CD8-positive, alpha-beta memory T cell (primary cell): ENCODE measurements at regions not wholly inside any gene's neighbourhood (a gene's known extent, or its start where the extent isn't known, plus 50 kb on each side); places are given as distances from the start of the nearest gene placed in this dataset.

Experiments
- CTCF ChIA-PET: fragments of 350-600 bp; sonication (Branson Sonifier 250); formaldehyde crosslinking; loops from one replicate; lab custom pipeline; 2021; ENCODE audit warnings: antibody characterized with exemption; lab: Charles Lee
- POLR2A ChIA-PET: fragments of 350-600 bp; sonication (Branson Sonifier 250); formaldehyde crosslinking; loops from one replicate; lab custom pipeline; 2021; ENCODE audit warnings: antibody characterized with exemption; lab: Charles Lee
- DNase-seq, 5 donors: peaks; one replicate each; pipeline versions ENCODE4 v3.0.0 to v3.0.0-alpha.2; 2020 to 2022; ENCODE audit warnings: mixed read lengths in 1 of 5
- H3K27ac ChIP-seq: one replicate; pipeline ENCODE4 v1.7.0; 2013; ENCODE audit warnings: low read depth, mild to moderate bottlenecking, low read length, moderate library complexity
- H3K27me3 ChIP-seq: 2 replicates; pipeline ENCODE4 v1.7.0; 2013; ENCODE audit warnings: low read length, mild to moderate bottlenecking; ENCODE audit not compliant: insufficient read depth, poor library complexity, severe bottlenecking
- H3K36me3 ChIP-seq: 2 replicates; pipeline ENCODE4 v1.7.0; 2013; ENCODE audit warnings: mild to moderate bottlenecking, low read length, moderate library complexity; ENCODE audit not compliant: insufficient read depth
- H3K4me1 ChIP-seq: 2 replicates; pipeline ENCODE4 v1.7.0; 2013; ENCODE audit warnings: mild to moderate bottlenecking, low read length, moderate library complexity; ENCODE audit not compliant: insufficient read depth
- H3K4me3 ChIP-seq: 2 replicates; pipeline ENCODE4 v1.7.0; 2013; ENCODE audit warnings: mild to moderate bottlenecking, low read length
- H3K9me3 ChIP-seq: 2 replicates; pipeline ENCODE4 v1.7.0; 2013; ENCODE audit warnings: mild to moderate bottlenecking, low read length
- H3K27ac Mint-ChIP-seq, 8 donors: one replicate each; pipeline ENCODE4 v1.8.0; 2020 to 2021; ENCODE audit warnings: mixed read lengths in 8 of 8, mild to moderate bottlenecking in 6 of 8, inconsistent platforms in 3 of 8, moderate library complexity in 3 of 8
- H3K27me3 Mint-ChIP-seq, 2 donors: one replicate each; pipeline ENCODE4 v1.8.0; 2020 to 2021; ENCODE audit warnings: mixed read lengths in 2 of 2, mild to moderate bottlenecking in 1 of 2, moderate library complexity in 1 of 2
- H3K36me3 Mint-ChIP-seq, 3 donors: one replicate each; pipeline ENCODE4 v1.8.0; 2020 to 2021; ENCODE audit warnings: mixed read lengths in 3 of 3, inconsistent platforms in 1 of 3, mild to moderate bottlenecking in 1 of 3
- H3K4me1 Mint-ChIP-seq, 3 donors: one replicate each; pipeline ENCODE4 v1.8.0; 2020 to 2021; ENCODE audit warnings: mixed read lengths in 3 of 3, inconsistent platforms in 1 of 3, mild to moderate bottlenecking in 1 of 3
- H3K4me3 Mint-ChIP-seq, 7 donors: one replicate each; pipeline ENCODE4 v1.8.0; 2020 to 2021; ENCODE audit warnings: mixed read lengths in 7 of 7, mild to moderate bottlenecking in 6 of 7, moderate library complexity in 4 of 7, inconsistent platforms in 2 of 7
- H3K9me3 Mint-ChIP-seq, 5 donors: one replicate each; pipeline ENCODE4 v1.8.0; 2020 to 2022; ENCODE audit warnings: mixed read lengths in 5 of 5, mild to moderate bottlenecking in 3 of 5, moderate library complexity in 2 of 5, inconsistent platforms in 1 of 5

DNA sequence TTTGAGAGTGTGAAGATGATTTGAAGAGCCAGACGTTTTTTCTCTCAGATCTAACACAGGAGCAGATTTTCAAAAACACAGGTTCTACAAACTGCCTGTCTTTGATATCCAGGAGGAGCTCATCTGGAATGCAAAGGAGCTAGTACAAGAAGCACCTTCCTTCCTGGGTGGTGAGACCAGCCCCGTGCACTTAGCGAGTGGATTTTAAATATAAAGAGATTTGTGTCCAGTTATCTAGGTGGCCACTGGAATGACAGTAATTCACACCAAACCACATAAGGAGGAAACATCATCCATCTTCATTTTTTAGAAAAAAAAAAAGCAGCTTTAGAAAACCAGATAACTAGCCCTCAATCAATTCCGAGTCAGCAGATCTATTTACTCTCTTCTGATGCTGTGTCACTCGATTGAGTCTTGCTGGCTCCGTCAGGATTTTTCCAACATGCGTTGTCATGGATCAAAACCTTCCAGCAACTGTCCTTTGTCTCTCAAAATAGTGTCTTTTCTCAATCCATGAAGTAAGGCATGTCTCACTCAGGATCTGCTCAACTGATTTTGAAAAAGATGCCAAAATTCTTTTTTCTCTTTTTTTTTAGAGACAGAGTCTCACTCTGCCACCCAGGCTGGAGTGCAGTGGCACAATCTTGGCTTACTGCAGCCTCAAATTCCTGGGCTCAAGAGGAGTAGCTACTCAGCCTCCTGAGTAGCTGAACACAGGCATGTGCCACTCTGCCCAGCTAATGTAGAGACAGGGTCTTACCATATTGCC lies 451.2 kb upstream of the PSMD7 start:
- Mint-ChIP-seq H3K4me3 (no peak overlapping the region), H3K4me1 (no peaks in the 10 kb centered on the region), H3K9me3 (peaks cover 0 to 8% (median 6%) of the 10 kb centered on the region in 5 donors), H3K27ac (no peak overlapping the region), H3K36me3 (no peaks in the 10 kb centered on the region), H3K27me3 (peaks cover 0 to 4% of the 10 kb centered on the region in 2 donors)
- H3K27me3 ChIP-seq, result no peaks in the 10 kb centered on the region
- DNase-seq, result no peak
- no peaks in the 10 kb centered on the region for H3K36me3 ChIP-seq
- no peak overlapping the region for H3K4me3 ChIP-seq
- no peaks in the 10 kb centered on the region for H3K9me3 ChIP-seq
- POLR2A ChIA-PET, result no interaction called here
- no peaks in the 10 kb centered on the region for H3K4me1 ChIP-seq
- CTCF ChIA-PET, result no interaction called here
- H3K27ac ChIP-seq, result no peak overlapping the region

DNA sequence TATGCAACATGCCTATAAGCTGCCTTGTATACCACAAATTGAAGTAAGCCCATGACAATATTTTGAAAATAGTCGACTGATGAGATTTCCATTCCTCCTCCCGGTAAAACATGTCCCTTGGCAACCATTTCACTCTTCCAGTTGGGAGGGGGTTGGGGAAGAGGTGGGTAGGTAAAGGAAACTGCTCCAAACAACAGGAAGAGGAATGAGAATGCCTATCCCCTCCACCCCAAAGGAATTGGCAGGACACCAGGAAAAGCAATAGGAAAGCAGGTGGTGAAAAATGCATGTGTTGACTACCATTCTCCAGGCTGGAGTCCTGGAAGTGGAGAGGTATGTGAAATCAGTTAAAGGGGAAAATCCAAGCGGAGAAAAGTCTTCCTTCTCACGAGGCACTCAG lies 455.9 kb upstream of the PSMD7 start:
- peaks cover 5 to 9% (median 6%) of the 10 kb centered on the region in 5 donors for H3K9me3 Mint-ChIP-seq
- Histone ChIP-seq H3K9me3 (no peaks in the 10 kb centered on the region), H3K27me3 (no peaks in the 10 kb centered on the region), H3K36me3 (no peaks in the 10 kb centered on the region), H3K4me3 (no peak overlapping the region), H3K4me1 (no peaks in the 10 kb centered on the region), H3K27ac (no peak overlapping the region)
- POLR2A ChIA-PET, result no interaction called here
- peaks cover 0 to 3% of the 10 kb centered on the region in 2 donors for H3K27me3 Mint-ChIP-seq
- no peaks in the 10 kb centered on the region for H3K4me1 Mint-ChIP-seq
- no peaks in the 10 kb centered on the region for H3K36me3 Mint-ChIP-seq
- CTCF ChIA-PET, result no interaction called here
- no peak overlapping the region for H3K4me3 Mint-ChIP-seq
- no peak for DNase-seq
- no peak overlapping the region for H3K27ac Mint-ChIP-seq

DNA sequence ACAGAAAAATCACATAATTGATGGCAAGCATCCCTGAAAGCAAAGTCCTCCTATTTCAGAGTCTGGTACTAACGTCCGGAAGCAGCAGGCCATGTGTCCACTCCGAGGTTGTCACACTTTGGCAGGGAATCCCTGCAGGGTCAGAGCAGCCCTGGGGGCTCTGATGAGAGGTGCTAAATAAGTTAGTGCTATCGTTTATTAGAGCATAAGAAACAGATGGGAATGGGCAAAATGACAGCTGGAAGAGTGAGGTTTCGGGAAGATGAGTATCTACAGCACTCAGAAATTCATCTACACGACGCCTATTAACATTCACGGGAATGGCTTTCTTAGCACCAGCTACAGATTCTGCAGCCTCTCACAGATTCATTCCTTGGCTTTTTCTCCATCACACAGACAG lies 465.4 kb upstream of the PSMD7 start:
- H3K36me3 Mint-ChIP-seq, result no peaks in the 10 kb centered on the region
- ChIA-PET CTCF (no interaction called here), POLR2A (no interaction called here)
- H3K27me3 Mint-ChIP-seq, result no peaks in the 10 kb centered on the region
- H3K4me3 Mint-ChIP-seq, result no peak overlapping the region
- Histone ChIP-seq H3K9me3 (no peaks in the 10 kb centered on the region), H3K4me3 (no peak overlapping the region), H3K27me3 (no peaks in the 10 kb centered on the region), H3K27ac (no peak overlapping the region), H3K4me1 (no peaks in the 10 kb centered on the region), H3K36me3 (no peaks in the 10 kb centered on the region)
- no peak overlapping the region for H3K27ac Mint-ChIP-seq
- peaks cover 5 to 18% (median 9%) of the 10 kb centered on the region in 5 donors for H3K9me3 Mint-ChIP-seq
- no peaks in the 10 kb centered on the region for H3K4me1 Mint-ChIP-seq
- DNase-seq, result no peak

DNA sequence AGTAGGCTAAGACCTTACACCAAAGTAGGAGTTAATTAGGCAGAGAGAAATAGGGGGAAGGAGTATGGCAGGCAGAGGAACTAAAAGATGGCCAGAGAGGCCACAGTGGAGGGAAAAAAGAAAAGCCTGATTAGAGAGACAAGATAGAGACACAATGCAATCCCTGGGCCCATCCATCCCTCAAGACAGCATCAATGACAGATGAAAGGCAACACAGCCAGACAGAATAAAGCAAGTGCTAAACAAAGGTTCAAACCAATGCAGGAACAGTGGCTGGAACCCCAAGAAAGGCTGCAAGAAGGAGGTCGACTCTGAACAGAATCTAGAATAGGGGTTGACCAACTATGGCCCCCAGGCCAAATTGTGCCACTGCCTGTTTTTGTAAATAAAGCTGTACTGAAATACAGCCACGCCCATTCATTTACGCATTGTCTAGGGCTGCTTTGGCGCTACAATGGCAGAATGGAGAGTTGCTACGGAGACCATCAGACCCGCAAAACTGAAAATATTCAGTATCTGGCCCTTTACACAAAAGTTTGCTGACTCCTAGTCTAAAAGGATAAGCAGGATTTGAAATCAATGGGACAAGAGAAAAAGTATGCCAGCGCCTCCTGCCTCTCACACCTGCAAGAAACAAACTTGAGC lies 473.3 kb upstream of the PSMD7 start:
- Mint-ChIP-seq H3K27ac (no peak overlapping the region), H3K9me3 (peaks cover 0 to 8% (median 4%) of the 10 kb centered on the region in 5 donors), H3K4me1 (no peaks in the 10 kb centered on the region), H3K36me3 (no peaks in the 10 kb centered on the region), H3K27me3 (no peaks in the 10 kb centered on the region), H3K4me3 (no peak overlapping the region)
- Histone ChIP-seq H3K4me1 (no peaks in the 10 kb centered on the region), H3K27me3 (no peaks in the 10 kb centered on the region), H3K4me3 (no peak overlapping the region), H3K27ac (no peak overlapping the region), H3K9me3 (no peaks in the 10 kb centered on the region), H3K36me3 (no peaks in the 10 kb centered on the region)
- POLR2A ChIA-PET, result no interaction called here
- CTCF ChIA-PET, result no interaction called here
- DNase-seq, result no peak

DNA sequence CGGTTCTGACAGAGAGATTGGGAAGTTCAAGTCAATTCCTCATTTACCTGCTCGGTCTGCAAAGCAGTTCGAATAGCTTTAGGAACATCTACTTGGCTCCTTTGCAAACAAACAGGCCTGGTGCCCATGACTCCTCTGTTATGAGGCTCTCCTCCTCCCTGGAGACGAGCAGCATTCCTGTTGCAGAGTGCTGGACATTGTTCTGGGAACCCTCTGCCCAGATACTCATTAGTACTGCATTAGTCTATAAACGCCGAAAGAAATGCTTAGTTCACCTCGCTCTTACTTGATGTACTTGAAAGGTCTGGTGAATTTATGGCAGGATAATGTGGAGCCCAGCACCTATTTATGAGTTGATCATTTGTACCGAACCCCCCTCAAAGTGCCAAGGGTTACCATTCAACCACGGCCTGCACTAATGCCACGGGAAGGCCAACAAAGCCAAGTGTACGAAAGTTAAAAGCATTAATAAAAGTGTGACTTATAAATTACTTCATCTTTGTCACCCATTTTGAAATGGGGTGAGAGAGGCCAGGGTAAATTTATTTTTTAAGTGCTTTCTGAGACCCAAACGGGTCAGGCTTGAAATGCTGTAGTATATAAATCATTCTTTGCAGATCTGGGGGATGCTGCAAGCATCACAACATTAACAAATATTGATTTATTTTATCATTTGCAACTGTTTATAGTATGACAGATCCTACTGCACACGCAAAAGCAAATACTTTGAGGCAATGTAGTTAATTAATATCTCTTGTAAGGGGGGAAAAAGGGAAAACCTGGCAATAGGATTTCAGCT lies 478.9 kb upstream of the PSMD7 start:
- peaks cover 2 to 5% (median 3%) of the 10 kb centered on the region in 5 donors for H3K9me3 Mint-ChIP-seq
- no peaks in the 10 kb centered on the region for H3K9me3 ChIP-seq
- H3K36me3 ChIP-seq, result no peaks in the 10 kb centered on the region
- no peak overlapping the region for H3K27ac Mint-ChIP-seq
- peaks cover 0 to 3% of the 10 kb centered on the region in 2 donors for H3K27me3 Mint-ChIP-seq
- CTCF ChIA-PET, result no interaction called here
- no peaks in the 10 kb centered on the region for H3K4me1 ChIP-seq
- no peak overlapping the region for H3K4me3 ChIP-seq
- no peak overlapping the region for H3K27ac ChIP-seq
- H3K36me3 Mint-ChIP-seq, result no peaks in the 10 kb centered on the region
- H3K4me3 Mint-ChIP-seq, result no peak overlapping the region
- DNase-seq, result no peak
- POLR2A ChIA-PET, result no interaction called here
- no peaks in the 10 kb centered on the region for H3K27me3 ChIP-seq
- no peaks in the 10 kb centered on the region for H3K4me1 Mint-ChIP-seq

DNA sequence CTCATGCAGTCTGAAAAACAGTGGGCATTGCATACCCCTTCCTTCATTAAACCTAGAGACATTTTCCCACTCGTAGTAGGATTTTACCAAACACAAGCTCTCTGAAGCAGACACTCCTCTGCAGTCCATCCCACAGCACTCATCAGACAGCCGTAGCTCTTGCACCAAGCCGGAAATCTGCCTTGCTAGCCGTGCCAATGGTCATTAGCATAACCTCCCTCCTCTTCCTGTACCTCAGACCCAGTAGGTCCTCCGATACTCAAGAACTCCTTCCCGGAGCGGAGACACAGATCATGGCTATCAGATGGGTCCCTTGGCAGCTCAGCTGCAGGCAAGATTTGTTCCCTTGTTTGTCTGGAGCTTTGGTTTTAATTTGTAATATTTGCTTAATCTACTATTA lies 483.1 kb upstream of the PSMD7 start:
- peaks cover 0 to 3% (median 0%) of the 10 kb centered on the region in 5 donors for H3K9me3 Mint-ChIP-seq
- Histone ChIP-seq H3K9me3 (no peaks in the 10 kb centered on the region), H3K4me1 (no peaks in the 10 kb centered on the region), H3K27me3 (no peaks in the 10 kb centered on the region), H3K27ac (no peak overlapping the region), H3K4me3 (no peak overlapping the region), H3K36me3 (no peaks in the 10 kb centered on the region)
- peaks cover 0 to 3% of the 10 kb centered on the region in 2 donors for H3K27me3 Mint-ChIP-seq
- DNase-seq, result no peak
- no peak overlapping the region for H3K4me3 Mint-ChIP-seq
- ChIA-PET CTCF (no interaction called here), POLR2A (no interaction called here)
- H3K27ac Mint-ChIP-seq, result no peak overlapping the region
- no peaks in the 10 kb centered on the region for H3K4me1 Mint-ChIP-seq
- no peaks in the 10 kb centered on the region for H3K36me3 Mint-ChIP-seq

DNA sequence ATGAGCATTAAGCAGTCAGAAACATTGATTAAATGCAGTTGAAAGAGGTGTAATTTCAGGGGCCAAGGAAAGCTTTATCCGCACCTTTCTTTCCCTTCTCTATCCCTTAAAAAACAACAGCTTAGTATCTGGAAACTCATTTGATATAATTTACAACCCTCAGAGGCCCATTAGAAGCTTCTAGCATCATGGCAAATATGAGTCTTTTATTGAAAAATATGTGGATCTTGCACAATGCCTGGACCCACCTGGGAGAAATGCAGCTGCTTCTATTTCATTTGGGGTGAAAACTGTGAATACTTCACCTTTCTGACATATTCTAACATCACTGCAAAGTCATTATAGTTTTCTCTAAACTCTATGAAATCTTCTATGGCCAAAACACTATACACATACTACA lies 492.2 kb upstream of the PSMD7 start:
- H3K4me1 ChIP-seq, result no peaks in the 10 kb centered on the region
- ChIA-PET POLR2A (no interaction called here), CTCF (interaction anchor here (1.2 kb wide), 1 partner anchor 8 kb away, joined by 3 read pairs; no protein-coding TSS in a partner anchor)
- Mint-ChIP-seq H3K9me3 (peaks cover 0 to 8% (median 4%) of the 10 kb centered on the region in 5 donors), H3K4me3 (no peak overlapping the region), H3K27ac (no peak overlapping the region), H3K36me3 (no peaks in the 10 kb centered on the region), H3K27me3 (no peaks in the 10 kb centered on the region), H3K4me1 (no peaks in the 10 kb centered on the region)
- H3K9me3 ChIP-seq, result no peaks in the 10 kb centered on the region
- DNase-seq, result no peak
- no peaks in the 10 kb centered on the region for H3K27me3 ChIP-seq
- H3K27ac ChIP-seq, result no peak overlapping the region
- H3K4me3 ChIP-seq, result no peak overlapping the region
- no peaks in the 10 kb centered on the region for H3K36me3 ChIP-seq

DNA sequence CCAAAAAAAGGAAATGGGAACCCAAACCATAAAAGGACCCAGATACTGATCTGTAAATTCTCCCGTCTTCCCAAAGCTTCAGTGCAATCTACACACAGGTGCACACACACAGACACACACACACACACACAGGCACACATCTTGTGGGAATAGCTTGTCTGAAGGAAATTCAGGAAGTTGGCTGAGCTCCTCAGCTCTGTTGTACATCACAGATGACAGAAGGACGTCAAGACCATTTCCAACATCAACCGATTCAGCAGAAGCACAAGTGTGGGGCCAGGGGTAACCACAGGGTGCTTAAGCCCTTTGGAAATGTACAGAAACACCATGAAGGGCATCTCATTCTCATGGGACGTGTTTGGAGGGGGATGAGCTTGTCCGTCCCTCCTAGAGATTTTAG lies 498.1 kb upstream of the PSMD7 start:
- Mint-ChIP-seq H3K27ac (no peak overlapping the region), H3K9me3 (peaks cover 0 to 7% (median 6%) of the 10 kb centered on the region in 5 donors), H3K4me3 (no peak overlapping the region), H3K27me3 (no peaks in the 10 kb centered on the region), H3K4me1 (no peaks in the 10 kb centered on the region), H3K36me3 (no peaks in the 10 kb centered on the region)
- ChIA-PET POLR2A (no interaction called here), CTCF (no interaction called here)
- Histone ChIP-seq H3K36me3 (no peaks in the 10 kb centered on the region), H3K9me3 (no peaks in the 10 kb centered on the region), H3K4me1 (no peaks in the 10 kb centered on the region), H3K4me3 (no peak overlapping the region), H3K27ac (no peak overlapping the region), H3K27me3 (no peaks in the 10 kb centered on the region)
- no peak for DNase-seq
